GM18951 (cell line): ENCODE measurements at regions not wholly inside any gene's neighbourhood (a gene's known extent, or its start where the extent isn't known, plus 50 kb on each side); places are given as distances from the start of the nearest gene placed in this dataset.

Experiments used
- POLR2A ChIP-seq: IDR thresholded peaks from 4 replicates; pipeline ENCODE4 v1.6.1; 2011; ENCODE audit warnings: mild to moderate bottlenecking; ENCODE audit not compliant: insufficient read length, insufficient read depth; ENCODE audit errors: extremely low read depth
- in situ Hi-C: fragments of 300-500 bp; cut with MboI; formaldehyde crosslinking; loops from one replicate; pipeline ENCODE4 v1.12.0; 2022; ENCODE audit warnings: low sequenced_read_pairs, mixed read lengths, inconsistent platforms; ENCODE audit not compliant: unreplicated experiment

DNA sequence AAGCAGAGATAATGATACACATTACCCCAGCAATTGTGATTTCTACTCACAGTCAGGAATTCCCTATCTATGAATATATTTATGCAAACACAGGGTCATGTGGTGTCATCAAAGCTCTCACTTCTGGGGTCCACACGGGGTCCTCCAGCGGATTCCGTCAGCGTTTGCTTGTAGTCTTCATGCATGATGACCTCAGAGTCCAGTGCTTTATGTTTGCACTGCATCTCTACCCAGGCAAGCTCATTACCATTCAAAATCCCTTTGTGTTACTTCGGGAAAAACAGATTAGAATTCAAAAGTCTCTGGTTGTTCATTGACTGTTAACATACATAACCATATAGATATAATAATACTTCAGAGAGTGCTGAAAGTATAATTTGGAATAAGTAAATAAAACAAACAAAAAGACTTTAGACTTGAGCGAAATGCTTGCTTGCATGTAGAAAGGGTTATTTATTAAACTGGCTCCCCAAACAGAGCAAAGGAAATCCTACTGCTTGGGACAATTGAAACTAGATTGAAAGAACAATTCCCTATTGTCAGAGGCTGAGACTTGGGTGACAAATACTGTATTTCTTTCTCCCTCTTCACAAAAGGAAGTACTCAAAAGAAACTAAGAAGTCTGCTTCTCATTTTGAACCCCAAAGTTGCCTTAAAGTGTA is 423.1 kb downstream of the ETS1 start:
- in situ Hi-C loops = loop anchor here (10.0 kb wide), 1 partner anchor 129 kb away; no protein-coding TSS in a partner anchor
- no peak for TF ChIP-seq POLR2A

DNA sequence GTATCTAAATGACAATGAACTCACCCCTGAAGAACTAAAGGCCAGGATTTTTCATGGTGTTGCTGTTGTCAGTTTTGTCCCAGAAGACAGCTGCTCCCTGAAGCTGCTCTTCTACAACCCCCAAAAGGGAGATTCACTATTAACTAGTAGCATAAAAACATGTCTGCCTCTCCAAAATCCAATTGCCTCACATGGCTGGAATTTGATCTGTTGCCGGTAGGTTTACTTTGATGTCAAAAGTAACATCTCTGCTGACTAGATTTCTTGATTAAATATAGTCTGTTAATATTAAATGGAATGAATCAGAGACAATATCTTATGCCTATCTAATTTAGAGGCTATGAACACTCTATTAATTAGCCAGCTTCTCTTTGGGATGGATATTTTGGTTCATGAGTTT is 425.4 kb downstream of the ETS1 start:
- in situ Hi-C loops = loop anchor here (10.0 kb wide), 1 partner anchor 127 kb away; no protein-coding TSS in a partner anchor
- no peak for TF ChIP-seq POLR2A

DNA sequence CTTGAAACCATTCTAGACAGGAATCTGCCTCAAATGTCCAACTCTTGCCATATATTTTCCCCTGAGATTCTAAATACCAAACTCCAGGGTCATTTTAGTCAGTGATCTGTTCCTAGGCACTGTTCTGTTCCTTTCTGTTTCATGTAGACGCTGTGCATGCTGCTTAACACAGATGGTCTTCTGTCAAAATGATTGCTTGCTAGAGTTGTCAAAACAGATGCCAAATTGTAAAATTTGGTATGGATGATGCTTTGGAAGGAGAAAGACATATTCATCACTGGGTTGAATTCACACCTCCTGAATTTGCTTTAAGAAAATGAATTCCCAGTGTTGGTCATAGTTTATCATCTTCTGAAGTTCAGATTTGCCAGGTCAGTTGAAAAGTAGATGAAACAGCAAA is 425.9 kb downstream of the ETS1 start:
- no peak for TF ChIP-seq POLR2A

DNA sequence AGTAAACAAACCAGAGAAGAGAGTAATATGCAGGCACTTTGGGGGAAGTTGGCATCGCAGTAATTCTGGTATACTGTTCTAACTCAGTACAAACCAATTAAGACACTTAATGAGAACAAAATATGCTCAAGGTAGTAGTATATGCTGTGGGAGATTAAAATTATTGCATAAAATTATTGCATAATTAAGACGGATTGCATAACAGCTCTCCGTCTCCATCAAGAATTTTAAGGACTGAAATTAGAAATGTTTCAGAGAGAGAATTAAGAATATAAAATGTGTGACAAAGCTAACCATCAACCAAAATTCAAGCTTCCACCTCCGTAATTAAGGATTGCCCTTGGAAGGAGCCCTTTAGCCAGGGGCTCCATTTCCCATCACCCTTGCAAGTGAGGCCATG is 428.5 kb downstream of the ETS1 start:
- in situ Hi-C loops = no loop called here
- no peak for TF ChIP-seq POLR2A

More for the DNA sequence above, 425.9 kb downstream of the ETS1 start:
- in situ Hi-C loops = loop anchor here (10.0 kb wide), 1 partner anchor 127 kb away; no protein-coding TSS in a partner anchor

DNA sequence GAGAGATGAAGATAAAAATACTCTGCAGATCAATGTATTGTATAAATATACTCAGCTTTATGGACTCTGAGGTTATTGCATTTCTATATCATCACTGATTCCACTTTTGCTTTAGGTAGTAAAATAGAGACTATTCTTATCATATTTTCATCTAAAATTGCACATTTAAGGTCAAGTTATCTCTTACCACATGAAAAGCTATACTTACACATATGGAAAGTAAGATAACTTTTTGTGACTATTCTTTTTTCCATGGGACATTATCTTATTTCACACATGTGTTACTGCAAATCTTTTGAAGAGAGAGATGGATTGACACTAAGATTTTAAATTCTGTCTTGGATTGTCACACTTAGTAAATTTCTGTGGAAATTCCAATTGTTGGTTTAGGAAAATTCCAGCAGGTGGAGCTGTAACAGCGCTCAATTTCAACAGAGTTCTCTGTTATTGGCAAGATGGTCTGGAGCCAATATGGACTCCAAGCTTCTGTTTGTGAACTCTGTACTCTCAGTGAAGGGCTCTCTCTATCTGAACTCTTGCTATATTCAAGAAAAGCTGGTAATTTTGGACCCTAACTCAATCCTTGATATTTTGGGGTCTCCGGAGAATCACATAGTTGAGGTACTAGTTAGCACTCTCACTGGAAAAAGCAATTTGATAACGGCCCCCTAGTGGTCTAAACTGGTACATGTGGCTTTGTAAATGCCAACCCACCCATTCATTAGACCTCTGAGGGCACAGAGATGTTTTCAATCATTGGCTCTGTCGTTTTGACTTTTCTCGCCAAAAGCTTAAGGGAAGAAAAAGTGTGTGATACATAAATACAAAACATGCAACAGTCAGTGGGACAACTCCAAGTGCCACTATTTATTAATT is 429.7 kb downstream of the ETS1 start:
- in situ Hi-C loops = no loop called here

DNA sequence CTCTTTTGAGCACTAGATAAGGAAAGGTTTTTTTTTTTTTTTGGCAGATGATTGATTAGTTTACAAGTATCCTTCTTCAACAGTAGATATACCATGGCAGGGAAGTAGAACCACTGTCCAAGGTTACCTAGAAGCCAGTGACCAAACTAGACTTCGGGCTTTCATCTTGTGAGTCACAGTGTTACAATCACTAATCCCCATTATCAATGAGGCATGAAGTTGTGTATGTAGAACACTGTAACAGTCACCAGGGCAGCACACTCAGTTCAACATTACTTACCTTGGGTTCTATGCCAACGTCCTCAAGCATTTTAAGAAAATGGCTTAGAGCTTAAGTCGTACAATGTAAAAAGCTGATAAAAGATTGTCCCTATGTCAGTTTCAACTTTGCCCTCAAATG is 430.9 kb downstream of the ETS1 start:
- in situ Hi-C loops = no loop called here
- no peak for TF ChIP-seq POLR2A

More for the DNA sequence above, 429.7 kb downstream of the ETS1 start:
- no peak for TF ChIP-seq POLR2A

DNA sequence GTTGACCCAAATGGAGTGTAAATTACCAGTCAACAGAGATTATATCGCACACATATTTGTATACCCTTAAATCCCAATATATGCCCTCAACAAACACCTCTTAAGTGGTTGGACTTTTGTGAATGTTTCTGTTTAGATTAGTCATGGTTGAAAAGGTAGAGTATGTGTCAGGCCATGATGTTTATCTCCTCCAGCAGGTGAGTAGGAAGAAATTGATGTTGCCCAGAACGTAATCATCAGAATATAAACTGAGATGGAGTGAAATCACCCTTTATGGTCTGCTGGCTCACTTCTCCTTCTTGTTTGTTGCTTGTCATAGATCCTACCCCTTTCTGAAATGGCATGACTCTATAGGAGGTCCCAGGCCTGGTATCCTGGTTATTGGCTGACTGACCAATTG is 431.8 kb downstream of the ETS1 start:
- no peak for TF ChIP-seq POLR2A
- in situ Hi-C loops = no loop called here

DNA sequence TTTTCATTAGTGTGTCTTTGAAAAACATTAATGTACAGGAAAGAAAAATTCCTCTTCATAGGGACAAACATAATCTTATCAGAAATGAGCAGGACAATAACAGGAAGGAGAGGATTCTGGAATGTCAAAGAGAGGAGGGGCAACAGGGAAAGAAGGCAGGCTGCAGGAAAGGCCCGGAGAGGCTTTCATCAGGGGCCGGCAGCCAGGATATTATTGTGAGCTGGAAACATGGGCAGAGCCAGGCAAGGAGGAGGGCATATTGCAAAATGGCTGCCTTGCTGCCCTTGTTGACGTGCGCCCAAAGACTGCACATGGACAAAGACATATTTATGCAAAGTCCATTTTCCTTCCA is 433.7 kb downstream of the ETS1 start:
- TF ChIP-seq POLR2A = no peak
- in situ Hi-C loops = no loop called here

DNA sequence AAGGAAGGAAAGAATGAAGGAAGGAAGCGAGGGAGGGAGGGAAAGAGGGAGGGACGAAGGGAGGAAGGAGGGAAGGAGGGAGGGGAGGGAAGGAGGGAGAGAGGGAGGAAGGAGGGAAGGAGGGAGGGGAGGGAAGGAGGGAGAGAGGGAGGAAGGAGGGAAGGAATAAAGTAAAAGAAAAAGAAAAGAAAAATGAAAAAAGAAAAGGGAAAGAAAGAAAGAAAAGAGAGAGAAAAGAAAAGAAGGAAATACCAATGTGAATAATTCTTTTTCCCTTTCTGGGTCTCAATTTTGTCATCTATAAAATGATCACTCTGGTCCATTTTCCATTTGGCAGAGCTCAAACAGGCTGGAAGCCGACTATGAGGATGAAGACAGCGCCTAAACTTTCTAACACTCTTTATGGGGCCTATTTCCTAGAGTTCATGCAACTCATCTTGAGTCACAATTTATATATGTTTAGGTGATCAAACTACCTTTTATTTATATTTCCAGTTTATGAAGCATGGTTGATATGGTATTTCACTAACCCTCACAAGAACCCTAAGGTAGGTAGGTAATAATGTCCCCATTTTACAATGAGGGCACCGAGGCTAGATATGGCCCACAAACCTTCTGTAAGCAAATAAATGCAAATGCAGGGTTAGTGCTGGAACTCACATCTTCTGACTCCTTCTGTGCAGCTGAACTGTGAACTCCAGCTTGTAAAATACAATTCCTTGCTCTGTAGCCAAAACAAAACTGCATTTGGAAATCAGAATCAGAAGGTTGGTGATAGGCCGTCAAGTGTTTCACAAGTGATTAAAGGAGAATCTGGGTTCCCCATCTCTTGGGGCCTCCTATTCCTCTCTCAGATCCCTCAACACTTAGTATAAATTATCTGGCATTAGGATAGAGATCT is 434.3 kb downstream of the ETS1 start:
- TF ChIP-seq POLR2A = no peak

DNA sequence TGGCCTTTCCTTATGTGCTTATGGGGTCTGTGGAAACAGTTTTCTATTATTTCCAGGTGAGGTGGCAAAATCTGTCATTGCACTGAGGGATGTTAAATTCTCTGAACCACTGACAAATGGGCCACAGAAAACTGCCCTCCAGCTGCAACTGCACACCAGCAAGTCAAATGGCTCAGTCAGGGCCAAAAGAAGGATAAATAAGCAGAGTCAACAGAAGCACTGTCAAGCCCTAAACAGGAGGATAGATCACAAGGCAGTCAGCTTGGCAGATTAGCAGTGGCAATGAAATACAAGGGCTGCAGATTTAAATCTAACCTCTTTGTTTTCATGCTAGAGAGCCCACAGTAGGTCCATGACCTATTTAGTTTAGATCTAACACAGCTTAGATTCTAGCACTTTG is 435.6 kb downstream of the ETS1 start:
- in situ Hi-C loops = no loop called here
- TF ChIP-seq POLR2A = no peak

More for the DNA sequence above, 434.3 kb downstream of the ETS1 start:
- in situ Hi-C loops = no loop called here

DNA sequence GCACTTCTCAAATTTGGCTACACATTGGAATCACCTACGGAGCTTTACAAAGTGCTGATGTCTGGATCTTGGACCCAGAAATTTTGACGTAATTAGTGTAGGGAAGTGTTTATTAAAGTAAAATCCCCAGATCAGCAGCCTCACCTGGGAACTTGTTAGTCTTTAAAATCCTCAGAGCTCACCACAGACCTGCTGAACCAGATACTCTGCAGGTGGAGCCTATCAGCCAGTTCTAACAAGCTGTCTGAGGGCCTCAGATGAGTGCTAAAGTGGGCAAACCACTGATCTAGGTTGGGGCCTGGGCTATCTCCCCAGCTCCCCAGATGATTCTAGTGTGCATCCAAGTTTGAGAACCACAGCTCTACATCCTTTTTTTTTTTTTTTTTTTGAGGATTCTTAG is 436.0 kb downstream of the ETS1 start:
- in situ Hi-C loops = no loop called here
- no peak for TF ChIP-seq POLR2A

DNA sequence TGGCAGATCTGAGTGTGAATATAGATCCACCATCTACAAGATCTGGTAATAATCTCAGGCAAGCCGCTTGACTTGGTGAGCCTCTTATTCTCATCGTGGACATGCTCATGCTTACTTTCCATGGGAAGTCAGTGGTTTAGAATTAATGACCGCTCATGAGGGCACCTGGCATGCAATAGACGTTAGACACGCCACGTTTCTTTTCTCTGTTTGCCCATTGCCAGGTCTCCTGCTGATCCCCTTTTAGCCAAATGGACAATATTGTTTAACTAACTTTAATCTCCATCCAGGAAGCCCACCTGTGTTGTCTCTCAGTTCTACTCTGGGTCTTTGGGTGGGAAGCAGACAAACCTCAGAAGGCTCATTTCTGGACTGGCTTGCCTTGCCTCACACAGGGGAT is 439.1 kb downstream of the ETS1 start:
- in situ Hi-C loops = no loop called here
- TF ChIP-seq POLR2A = no peak
